Hepatocyte (in vitro differentiated cells): ENCODE measurements at regions not wholly inside any gene's neighbourhood (a gene's known extent, or its start where the extent isn't known, plus 50 kb on each side); places are given as distances from the start of the nearest gene placed in this dataset.

ENCODE experiments used
- EZH2 ChIP-seq: fragments of 200-600 bp; sonication (generic); IDR thresholded peaks from 2 replicates; pipeline ENCODE4 v1.6.1; 2016; ENCODE audit warnings: antibody characterized with exemption, mild to moderate bottlenecking, borderline replicate concordance
- EZH2phosphoT487 ChIP-seq: fragments of 200-600 bp; sonication (generic); IDR thresholded peaks from one replicate; pipeline ENCODE4 v1.6.1; 2018; ENCODE audit warnings: antibody characterized with exemption, mild to moderate bottlenecking, low read depth, moderate library complexity; ENCODE audit not compliant: unreplicated experiment, severe bottlenecking
- TF ChIP-seq, protein P1 (sequence below): fragments of 200-600 bp; sonication (generic); IDR thresholded peaks from 2 replicates; pipeline ENCODE4 v1.5.1; 2016; ENCODE audit warnings: antibody characterized with exemption, mild to moderate bottlenecking; ENCODE audit not compliant: poor library complexity

GRCh38 chr1:113265196-113265595 is 125.1 kb upstream of the MAGI3 start:
- TF ChIP-seq, protein P1, sequence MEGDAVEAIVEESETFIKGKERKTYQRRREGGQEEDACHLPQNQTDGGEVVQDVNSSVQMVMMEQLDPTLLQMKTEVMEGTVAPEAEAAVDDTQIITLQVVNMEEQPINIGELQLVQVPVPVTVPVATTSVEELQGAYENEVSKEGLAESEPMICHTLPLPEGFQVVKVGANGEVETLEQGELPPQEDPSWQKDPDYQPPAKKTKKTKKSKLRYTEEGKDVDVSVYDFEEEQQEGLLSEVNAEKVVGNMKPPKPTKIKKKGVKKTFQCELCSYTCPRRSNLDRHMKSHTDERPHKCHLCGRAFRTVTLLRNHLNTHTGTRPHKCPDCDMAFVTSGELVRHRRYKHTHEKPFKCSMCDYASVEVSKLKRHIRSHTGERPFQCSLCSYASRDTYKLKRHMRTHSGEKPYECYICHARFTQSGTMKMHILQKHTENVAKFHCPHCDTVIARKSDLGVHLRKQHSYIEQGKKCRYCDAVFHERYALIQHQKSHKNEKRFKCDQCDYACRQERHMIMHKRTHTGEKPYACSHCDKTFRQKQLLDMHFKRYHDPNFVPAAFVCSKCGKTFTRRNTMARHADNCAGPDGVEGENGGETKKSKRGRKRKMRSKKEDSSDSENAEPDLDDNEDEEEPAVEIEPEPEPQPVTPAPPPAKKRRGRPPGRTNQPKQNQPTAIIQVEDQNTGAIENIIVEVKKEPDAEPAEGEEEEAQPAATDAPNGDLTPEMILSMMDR, result no peak
- TF ChIP-seq EZH2, result no peak
- no peak for TF ChIP-seq EZH2phosphoT487
